Activated gamma-delta T cell treated with anti-CD3 and anti-CD28 coated beads, Interleukin-2, amount 50 U/mL, for 16 hours (primary cell): ENCODE measurements at regions not wholly inside any gene's neighbourhood (a gene's known extent, or its start where the extent isn't known, plus 50 kb on each side); places are given as distances from the start of the nearest gene placed in this dataset.

Experiments
- DNase-seq: peaks from one replicate; pipeline ENCODE4 v3.0.0-alpha.2; 2020; ENCODE audit warnings: low read depth

DNA sequence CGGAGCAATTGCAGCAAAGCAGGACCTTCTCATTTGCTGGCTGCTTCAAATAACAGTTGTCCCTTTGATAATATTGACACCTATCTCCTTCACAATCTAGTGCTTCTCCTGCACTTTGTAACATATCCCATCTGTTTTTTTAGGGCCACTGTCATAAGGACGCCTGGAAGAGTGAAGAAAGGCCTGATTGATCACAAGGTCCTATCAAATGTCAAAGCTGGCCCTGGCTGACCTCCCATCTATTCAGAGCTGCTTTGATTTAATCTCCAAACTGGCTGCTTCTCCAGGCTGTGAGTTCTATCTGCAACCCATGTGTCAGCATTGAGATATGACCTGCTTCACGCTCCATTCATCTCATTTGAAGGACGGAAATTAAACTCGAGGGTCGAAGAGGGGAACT is 601.2 kb upstream of the KCNMB2 start:
- DNase-seq: no peak

DNA sequence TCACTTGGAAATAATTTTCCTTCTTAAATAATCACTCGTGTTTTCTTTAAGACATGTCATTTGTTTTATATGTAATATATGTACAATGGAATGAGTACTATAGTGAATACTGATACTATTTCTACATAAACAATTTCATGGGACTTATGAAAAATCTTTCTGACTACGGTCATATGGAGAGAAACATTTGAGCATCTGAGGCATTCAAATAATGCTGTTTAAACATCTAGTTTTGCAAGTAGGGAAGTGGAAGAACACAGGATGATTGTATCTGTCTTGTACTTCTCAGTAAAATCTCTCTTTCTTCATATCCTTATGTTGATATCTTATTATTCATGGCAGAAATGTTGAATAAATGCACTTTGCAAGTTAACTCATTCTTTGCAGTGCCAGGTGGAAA is 599.5 kb upstream of the KCNMB2 start:
- DNase-seq: no peak

GRCh38 chr3:177942911-177943310 is 593.3 kb upstream of the KCNMB2 start:
- DNase-seq: no peak

GRCh38 chr3:177944228-177944661 is 592.0 kb upstream of the KCNMB2 start:
- no peak for DNase-seq

DNA sequence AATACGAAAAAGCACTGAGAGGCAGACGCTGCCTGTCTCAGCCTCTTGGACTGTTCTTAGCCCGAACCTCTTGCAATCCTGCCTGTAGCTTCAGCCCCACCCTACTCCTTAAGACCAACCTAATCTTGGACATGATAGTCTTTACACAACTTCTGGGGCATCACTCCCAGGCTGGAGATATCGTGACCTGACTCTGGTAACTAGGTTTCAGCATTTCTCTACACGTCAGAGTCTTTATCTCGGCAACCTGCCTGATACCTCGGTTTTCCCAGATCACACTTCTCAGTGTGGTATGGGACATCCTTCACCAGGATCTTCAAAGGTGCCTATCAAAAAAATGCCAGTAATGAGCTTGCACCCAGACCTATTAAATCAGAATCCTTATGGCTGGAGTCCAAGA is 590.2 kb upstream of the KCNMB2 start:
- DNase-seq: no peak

DNA sequence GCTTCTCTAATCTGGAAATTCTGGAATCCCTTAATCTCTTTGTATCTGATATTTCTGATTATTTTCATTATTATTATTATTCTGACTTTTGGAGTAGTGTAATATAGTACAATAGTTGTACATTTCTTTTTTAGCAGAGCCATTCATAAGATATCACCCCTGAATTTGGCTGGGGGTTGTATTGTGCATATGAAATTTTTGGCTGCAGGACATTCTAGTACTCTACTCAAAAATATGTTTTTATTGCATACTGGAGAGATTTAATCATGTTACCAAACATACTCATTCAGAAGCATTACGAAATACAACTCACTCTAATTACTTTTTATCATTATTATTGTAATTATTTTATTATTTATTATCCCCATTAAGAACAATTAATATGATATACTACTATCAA is 589.7 kb upstream of the KCNMB2 start:
- DNase-seq: no peak

- DNase-seq: no peak
These were observed 589.3 kb upstream of the KCNMB2 start for GRCh38 chr3:177946936-177947335.

DNA sequence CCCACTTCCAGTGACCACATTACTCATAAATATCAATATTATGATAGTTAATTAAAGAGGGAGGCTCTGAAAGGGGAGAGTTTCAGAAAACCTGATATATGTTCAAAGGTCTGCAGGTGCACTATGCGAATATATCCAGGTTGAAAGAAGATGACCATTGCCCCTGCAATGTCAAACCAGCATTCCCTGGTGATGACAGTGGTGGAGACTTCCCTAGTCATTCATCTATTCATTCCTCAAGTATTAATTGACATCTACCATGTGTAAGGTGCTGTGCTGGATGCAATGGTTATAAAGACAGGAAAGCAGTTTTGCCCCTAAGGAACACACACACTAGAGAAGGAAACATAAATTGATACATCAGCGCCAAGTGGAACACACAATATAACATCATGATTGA is 588.3 kb upstream of the KCNMB2 start:
- DNase-seq: no peak

DNA sequence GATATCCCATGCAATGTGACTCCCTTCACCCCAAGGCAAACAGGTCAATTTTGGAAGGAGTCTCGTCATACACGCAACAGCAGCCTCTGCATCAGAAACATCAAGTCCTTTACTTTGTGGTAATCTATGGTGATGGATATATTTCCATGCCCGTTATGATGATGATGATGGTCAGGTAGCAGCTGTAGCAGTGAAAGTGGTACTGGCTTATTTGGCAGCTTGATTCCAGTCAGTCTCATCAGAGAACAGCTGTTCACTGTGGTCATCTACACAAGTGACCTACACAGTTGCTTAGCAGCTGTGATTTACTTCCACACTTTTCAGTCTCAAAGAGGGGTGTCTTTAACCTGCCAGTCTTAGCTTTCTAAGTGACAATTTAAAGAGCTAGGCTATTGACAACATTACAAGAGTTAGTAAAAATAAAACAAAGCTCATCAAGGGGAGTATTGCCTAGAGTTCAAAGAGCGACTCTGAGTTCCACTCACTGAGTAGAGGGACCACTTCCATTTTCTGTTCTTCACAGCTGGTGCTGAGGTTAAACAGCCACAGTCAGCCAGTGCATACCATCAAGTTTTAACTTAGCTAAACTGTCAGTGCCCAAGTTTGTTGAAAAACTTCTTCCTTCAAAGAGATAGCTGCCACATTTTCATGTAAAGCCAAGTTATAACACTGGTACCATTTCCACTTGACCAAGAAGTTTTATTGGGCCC is 587.4 kb upstream of the KCNMB2 start:
- no peak for DNase-seq

DNA sequence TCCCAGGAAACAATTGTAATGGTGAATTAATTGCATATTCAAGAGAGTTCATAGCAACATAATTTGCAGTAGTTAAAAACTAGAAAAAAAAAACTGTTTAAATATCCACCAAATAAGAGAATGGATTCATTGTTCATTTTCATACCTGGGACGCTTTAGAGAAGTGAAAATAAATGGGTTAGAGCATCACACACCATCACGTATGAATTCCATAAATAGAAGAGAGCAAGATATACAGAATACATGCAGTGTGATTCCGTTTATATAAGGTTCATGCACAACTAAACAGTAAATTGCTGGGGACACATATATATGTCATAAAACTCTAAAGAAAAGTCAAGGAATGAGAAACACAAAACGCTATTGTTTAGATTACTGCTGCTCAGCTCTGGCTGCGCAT is 577.0 kb upstream of the KCNMB2 start:
- no peak for DNase-seq

DNA sequence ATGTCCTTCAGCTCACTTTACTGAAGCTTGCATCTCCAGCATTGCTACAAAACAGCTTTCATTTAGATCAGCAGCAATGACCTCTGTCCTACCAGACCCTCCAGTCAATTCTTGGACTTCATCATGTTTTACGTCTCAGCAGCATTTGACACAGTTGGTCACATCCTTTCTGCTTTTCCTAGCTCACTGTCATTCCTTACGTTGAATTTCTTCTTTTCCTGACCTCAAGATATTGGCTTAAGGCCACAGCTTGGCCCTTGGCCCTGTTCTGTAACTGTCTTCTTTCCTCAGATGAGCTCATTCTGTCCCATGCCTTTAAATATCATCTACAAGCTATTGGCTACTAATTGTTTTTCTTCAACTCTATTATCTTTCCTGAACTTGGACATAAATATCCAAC is 576.2 kb upstream of the KCNMB2 start:
- no peak for DNase-seq

DNA sequence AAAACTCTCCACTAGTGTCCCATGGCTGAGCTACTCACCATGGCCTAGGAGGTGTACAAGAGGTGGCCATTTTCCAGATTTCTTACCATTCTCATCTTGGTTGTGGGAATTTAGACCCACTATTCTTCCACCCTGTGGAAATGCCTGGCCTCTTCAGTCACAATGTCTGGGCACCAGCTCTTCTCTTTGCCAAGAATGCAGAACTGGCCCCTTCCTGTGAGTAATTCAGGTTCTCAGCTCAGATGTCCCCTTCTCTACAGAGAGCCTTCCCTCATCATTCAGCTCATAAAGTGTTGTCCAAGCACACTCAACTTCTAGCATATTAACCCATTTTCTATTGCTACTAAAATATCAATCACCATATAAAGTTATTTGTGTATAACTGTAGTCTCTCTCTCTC is 575.5 kb upstream of the KCNMB2 start:
- no peak for DNase-seq

- DNase-seq: no peak
These were observed 574.5 kb upstream of the KCNMB2 start for GRCh38 chr3:177961784-177962183.

DNA sequence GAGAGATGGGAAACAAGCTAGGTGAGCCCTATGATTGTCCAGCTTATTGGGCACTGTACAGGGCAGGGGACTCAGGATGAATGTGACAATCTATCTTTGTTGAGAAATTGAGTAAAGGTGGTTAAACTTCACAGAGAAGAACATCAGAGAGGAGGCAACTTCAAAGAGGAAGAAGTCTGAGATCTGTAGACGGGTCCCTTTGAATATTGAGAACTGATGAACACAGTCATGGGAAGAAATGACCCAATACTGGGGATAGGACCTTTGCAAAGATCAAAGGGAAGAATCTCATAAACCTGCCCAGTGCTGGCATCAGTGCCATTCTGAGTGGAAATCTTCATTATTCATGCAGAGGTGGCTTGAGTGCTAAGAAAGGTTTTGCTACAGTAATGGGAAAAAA is 569.7 kb upstream of the KCNMB2 start:
- DNase-seq: no peak

DNA sequence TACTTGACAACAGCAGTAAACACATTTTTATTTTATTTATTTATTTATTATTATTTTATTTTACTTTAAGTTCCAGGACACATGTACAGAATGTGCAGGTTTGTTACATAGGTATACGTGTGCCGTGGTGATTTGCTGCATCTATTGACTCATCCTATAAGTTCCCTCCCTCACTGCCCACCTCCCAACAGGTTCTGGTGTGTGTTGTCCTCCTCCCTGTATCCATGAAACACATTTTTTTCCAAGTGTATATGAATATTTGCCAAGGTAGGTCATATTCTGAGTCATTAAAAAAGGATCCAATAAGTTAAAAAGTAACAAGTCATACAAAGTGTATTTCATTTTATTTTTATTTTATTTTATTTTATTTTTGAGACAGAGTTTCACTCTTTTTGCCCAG is 567.3 kb upstream of the KCNMB2 start:
- no peak for DNase-seq

DNA sequence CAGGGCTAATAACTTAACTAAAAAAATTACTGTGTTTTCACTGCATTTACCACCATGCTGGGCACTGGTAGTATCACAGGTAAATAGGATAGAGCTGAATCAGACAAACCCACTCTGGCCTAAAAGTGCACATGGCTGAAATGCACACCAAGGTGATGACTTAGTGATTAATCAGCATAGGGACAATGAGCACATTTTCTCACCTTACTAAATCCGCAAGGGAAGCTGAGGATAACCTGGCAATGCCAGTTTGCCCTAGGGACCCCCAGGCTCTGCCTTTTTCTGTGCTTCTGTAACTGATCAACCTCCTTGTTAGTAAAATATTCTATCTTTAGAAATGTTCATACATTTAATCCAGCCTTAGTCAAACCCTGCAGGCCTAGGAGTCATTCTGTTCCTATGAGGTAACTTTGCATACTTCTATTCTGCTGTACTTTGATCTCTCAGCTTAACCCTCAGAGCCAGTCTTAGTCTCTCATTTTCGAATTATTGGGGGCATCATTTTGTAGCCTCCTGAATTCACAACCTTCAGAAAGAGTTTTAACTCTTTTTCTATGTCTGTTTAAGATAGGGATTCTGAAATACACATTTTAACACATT is 562.9 kb upstream of the KCNMB2 start:
- DNase-seq: no peak

DNA sequence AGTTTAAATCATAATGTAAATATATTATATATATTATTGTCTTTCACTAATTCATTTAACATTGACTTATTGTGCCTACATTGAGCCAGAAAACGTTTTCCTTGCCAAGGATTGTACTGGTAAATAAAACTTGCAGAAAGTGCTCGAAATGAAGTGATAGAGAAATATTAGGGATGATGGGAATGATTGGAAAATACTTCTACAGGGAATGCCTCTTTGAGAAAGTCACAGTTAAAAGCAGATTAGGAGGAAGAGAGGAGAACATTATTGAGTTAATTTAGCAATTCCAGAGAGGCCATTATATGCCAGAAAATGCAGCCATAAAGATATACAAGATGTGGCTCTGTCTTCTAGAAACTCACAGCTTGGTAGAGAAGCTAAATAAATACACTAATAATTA is 560.0 kb upstream of the KCNMB2 start:
- DNase-seq: no peak

- DNase-seq: no peak
These were observed 559.4 kb upstream of the KCNMB2 start for GRCh38 chr3:177976866-177977265.

DNA sequence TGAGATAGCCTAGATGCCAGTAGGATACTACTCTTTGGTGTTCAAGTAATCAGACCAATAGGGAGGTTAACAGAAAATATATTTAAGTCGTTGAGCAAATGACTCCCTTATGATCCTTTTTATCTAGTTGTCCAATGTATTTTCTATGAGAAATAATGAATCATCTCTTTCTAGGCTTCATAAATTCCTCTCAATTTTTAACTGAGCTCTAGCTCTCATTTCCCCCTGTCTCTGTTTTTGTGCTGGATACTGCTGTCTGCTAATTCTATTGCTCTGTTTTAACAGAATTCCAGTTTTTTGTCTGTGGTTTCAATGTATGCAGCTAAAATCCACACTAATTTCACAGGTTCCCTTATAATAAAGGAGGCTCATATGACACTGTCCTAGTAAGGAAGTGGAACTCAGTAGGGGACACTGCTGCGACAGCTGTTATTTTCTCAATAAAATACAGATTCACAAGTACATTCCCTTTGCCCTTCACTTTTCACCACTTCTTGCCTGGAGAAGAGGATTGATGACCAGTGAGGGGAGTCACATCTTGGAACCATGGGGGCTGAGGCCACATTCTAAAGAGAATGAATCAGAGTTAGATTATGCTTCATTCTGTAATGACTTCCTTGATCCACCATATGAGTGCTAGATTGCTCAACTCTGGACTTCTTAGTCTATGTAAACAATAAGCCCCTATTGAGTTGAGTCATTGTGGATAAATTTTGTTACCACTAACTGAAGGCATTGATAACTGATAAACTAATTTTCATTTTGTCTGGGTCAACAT is 558.7 kb upstream of the KCNMB2 start:
- DNase-seq: no peak

DNA sequence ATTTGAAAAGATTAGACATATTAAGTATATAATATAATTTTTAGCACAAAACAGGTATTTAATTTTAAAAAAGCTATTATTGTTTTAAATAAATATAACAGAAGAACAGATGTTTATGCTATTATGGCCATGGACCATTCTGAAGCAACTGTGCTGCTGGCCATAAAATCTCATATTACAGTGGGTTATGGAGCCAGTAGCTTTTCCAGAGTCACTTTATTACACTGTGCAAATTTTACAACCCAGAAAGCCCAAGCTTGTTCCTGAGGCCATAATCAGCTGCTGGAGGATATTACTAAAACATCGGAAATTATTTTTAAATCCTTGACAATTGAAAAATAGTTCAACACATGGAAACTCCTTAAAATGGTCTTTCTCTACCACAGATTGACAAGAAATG is 557.3 kb upstream of the KCNMB2 start:
- DNase-seq: no peak

GRCh38 chr3:177979703-177980102 is 556.5 kb upstream of the KCNMB2 start:
- no peak for DNase-seq

GRCh38 chr3:177981576-177981975 is 554.7 kb upstream of the KCNMB2 start:
- no peak for DNase-seq

GRCh38 chr3:177982034-177982433 is 554.2 kb upstream of the KCNMB2 start:
- DNase-seq: no peak
